ENCODE measurements at regions not wholly inside any gene's neighbourhood (a gene's known extent, or its start where the extent isn't known, plus 50 kb on each side); places are given as distances from the start of the nearest gene placed in this dataset.

DNA sequence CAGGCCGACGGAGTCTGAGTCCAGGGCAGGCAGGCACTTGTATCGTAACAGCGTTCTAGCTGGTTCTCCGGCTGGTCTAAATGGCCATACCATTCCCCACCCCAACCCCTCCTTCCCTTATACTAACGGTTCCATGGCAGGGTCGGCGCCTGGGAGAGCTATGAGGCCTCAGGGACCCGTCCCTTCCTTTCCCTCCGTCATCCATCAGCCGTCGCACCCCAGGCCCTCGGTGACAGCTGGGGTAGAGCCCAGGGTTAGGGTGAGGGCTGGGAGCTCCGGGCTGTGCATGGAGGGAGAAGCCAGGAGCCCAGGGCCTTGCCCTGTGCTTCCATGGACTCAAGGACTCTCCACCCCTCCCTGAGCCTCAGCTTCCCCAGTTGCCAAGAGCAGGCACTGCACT is 101.4 kb downstream of the RBFOX3 start:
- no peaks in the 10 kb centered on the region for H3K4me1 ChIP-seq (ENCODE audit: control insufficient read depth, extremely low read depth, insufficient read depth, low read length)
- POLR2A ChIA-PET, result no interaction called here
- dilution Hi-C loops (cut with MboI; ENCODE audit: extremely low pct_ligation_motif_present, low sequenced_read_pairs), result no loop called here
- H3K27me3 ChIP-seq (ENCODE audit: control insufficient read depth in 2 of 2, insufficient read depth in 2 of 2, low read length in 2 of 2), result no peaks in the 10 kb centered on the region
- no peak for FAIRE-seq
- no peaks in the 10 kb centered on the region for H3K9me1 ChIP-seq (replicated peaks; ENCODE audit: control insufficient read depth, extremely low read depth, insufficient read depth, low read length)
- H3K36me3 ChIP-seq (ENCODE audit: control insufficient read depth in 2 of 2, extremely low read depth in 1 of 2, insufficient read depth in 2 of 2, low read length in 2 of 2), result no peaks in the 10 kb centered on the region
- no peak overlapping the region for H3K9ac ChIP-seq (replicated peaks; ENCODE audit: extremely low read depth, insufficient read depth, low read length)
- BruUV-seq (replicated peaks), result no TSS peak
- H3K4me3 ChIP-seq (replicated peaks in 1 of 3; ENCODE audit: insufficient read depth in 1 of 3, low read depth in 1 of 3, low read length in 3 of 3), result no peak overlapping the region
- no peak for TF ChIP-seq POLR2A (IDR thresholded peaks at IDR 0.05; ENCODE audit: low read depth, low read length)
- TF ChIP-seq MYC (IDR thresholded peaks at IDR 0.05; ENCODE audit: low read depth, low read length), result no peak
- no peak for TF ChIP-seq JUN (IDR thresholded peaks at IDR 0.05; ENCODE audit: borderline replicate concordance, insufficient read depth, insufficient read length, low read depth)
- no peak for TF ChIP-seq GATA2 (IDR thresholded peaks at IDR 0.05; ENCODE audit: insufficient read depth, insufficient read length, low read depth, low read length)
- TF ChIP-seq, protein P1, sequence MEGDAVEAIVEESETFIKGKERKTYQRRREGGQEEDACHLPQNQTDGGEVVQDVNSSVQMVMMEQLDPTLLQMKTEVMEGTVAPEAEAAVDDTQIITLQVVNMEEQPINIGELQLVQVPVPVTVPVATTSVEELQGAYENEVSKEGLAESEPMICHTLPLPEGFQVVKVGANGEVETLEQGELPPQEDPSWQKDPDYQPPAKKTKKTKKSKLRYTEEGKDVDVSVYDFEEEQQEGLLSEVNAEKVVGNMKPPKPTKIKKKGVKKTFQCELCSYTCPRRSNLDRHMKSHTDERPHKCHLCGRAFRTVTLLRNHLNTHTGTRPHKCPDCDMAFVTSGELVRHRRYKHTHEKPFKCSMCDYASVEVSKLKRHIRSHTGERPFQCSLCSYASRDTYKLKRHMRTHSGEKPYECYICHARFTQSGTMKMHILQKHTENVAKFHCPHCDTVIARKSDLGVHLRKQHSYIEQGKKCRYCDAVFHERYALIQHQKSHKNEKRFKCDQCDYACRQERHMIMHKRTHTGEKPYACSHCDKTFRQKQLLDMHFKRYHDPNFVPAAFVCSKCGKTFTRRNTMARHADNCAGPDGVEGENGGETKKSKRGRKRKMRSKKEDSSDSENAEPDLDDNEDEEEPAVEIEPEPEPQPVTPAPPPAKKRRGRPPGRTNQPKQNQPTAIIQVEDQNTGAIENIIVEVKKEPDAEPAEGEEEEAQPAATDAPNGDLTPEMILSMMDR (IDR thresholded peaks at IDR 0.05; ENCODE audit: extremely low read depth in 1 of 2, insufficient read depth in 1 of 2, low read depth in 1 of 2, low read length in 2 of 2), result no peak
- TF ChIP-seq, protein P2, sequence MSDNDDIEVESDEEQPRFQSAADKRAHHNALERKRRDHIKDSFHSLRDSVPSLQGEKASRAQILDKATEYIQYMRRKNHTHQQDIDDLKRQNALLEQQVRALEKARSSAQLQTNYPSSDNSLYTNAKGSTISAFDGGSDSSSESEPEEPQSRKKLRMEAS (IDR thresholded peaks at IDR 0.05; ENCODE audit: insufficient read depth, insufficient read length), result no peak
- TF ChIP-seq FOS (IDR thresholded peaks at IDR 0.05; ENCODE audit: borderline replicate concordance, insufficient read depth, low read length), result no peak
- no peak for TF ChIP-seq POLR2AphosphoS5 (IDR thresholded peaks at IDR 0.05; ENCODE audit: insufficient read depth, low read depth, low read length)
- TF ChIP-seq EZH2 (IDR thresholded peaks at IDR 0.05; ENCODE audit: borderline replicate concordance, low read depth, low read length, severe bottlenecking), result no peak
- H2AFZ ChIP-seq (ENCODE audit: low read depth, low read length), result no peak overlapping the region
- intact Hi-C loops (cut with micrococcal nuclease), result no loop called here
- no peaks in the 10 kb centered on the region for H4K20me1 ChIP-seq (replicated peaks; ENCODE audit: control insufficient read depth, extremely low read depth, insufficient read depth, low read length)
- peaks cover 2% of the 10 kb centered on the region for H3K9me3 ChIP-seq (replicated peaks; ENCODE audit: control insufficient read depth, insufficient read depth, low read length)
- no peak overlapping the region for H3K4me2 ChIP-seq (ENCODE audit: insufficient read depth, low read length)
- CTCF ChIA-PET, result no interaction called here
- no peak for DNase-seq (ENCODE audit: low read depth, low spot score)
- no peak overlapping the region for H3K27ac ChIP-seq (ENCODE audit: insufficient read depth, low read depth, low read length)
- H3K79me2 ChIP-seq (ENCODE audit: control insufficient read depth, insufficient read depth, low read length), result no peaks in the 10 kb centered on the region
